PC-9 (cell line): ENCODE measurements at regions not wholly inside any gene's neighbourhood (a gene's known extent, or its start where the extent isn't known, plus 50 kb on each side); places are given as distances from the start of the nearest gene placed in this dataset.

Experiments used
- BruUV-seq: library from RNA; stranded (reverse); fragments of 400-500 nt; replicated peaks from 2 replicates; lab custom pipeline; 2021; lab: Mats Ljungman, UMichigan
- CTCF ChIA-PET: fragments of 300-600 bp; sonication (Branson Sonifier 250); formaldehyde crosslinking; loops from one replicate; lab custom pipeline; 2022; ENCODE audit warnings: antibody characterized with exemption; lab: Charles Lee
- POLR2A ChIA-PET: fragments of 300-600 bp; sonication (Branson Sonifier 250); formaldehyde crosslinking; loops from one replicate; lab custom pipeline; 2022; ENCODE audit warnings: antibody characterized with exemption; ENCODE audit not compliant: unreplicated experiment; lab: Charles Lee
- DNase-seq, 2 experiments: peaks; one replicate each; pipeline versions ENCODE4 v3.0.0 to v3.0.0-alpha.2; 2015 to 2022; ENCODE audit warnings: mixed read lengths in 1 of 2
- H2AFZ ChIP-seq: fragments of 200-600 bp; sonication (generic); 2 replicates; pipeline ENCODE4 v1.8.1; 2017; ENCODE audit warnings: antibody characterized with exemption
- H3F3A ChIP-seq: fragments of 200-600 bp; sonication (generic); 2 replicates; pipeline ENCODE4 v1.8.1; 2017; ENCODE audit warnings: antibody characterized with exemption, mild to moderate bottlenecking, low read depth; ENCODE audit not compliant: insufficient read depth
- H3K27ac ChIP-seq: fragments of 200-600 bp; sonication (generic); 2 replicates; pipeline ENCODE4 v1.6.1; 2016; ENCODE audit warnings: mixed run types
- H3K27me3 ChIP-seq: fragments of 200-600 bp; sonication (generic); 2 replicates; pipeline ENCODE4 v1.6.1; 2016; ENCODE audit warnings: low read depth, mixed run types; ENCODE audit not compliant: insufficient read depth
- H3K36me3 ChIP-seq: fragments of 200-600 bp; sonication (generic); 2 replicates; pipeline ENCODE4 v1.6.1; 2016; ENCODE audit warnings: low read depth, mixed run types
- H3K4me1 ChIP-seq: fragments of 200-600 bp; sonication (generic); replicated peaks from 2 replicates; pipeline ENCODE4 v1.6.1; 2016; ENCODE audit warnings: mixed run types; ENCODE audit not compliant: insufficient read depth
- H3K4me2 ChIP-seq: fragments of 200-600 bp; sonication (generic); 2 replicates; pipeline ENCODE4 v1.6.1; 2017; ENCODE audit warnings: mixed run types
- H3K4me3 ChIP-seq: fragments of 200-600 bp; sonication (generic); 2 replicates; pipeline ENCODE4 v1.6.1; 2016; ENCODE audit warnings: mixed run types
- H3K79me2 ChIP-seq: fragments of 200-600 bp; sonication (generic); 2 replicates; pipeline ENCODE4 v1.6.1; 2017; ENCODE audit warnings: low read depth, mixed run types
- H3K9me2 ChIP-seq: fragments of 200-600 bp; sonication (generic); 2 replicates; pipeline ENCODE4 v1.8.1; 2017; ENCODE audit warnings: mild to moderate bottlenecking; ENCODE audit not compliant: insufficient read depth
- H3K9me3 ChIP-seq: fragments of 200-600 bp; sonication (generic); 2 replicates; pipeline ENCODE4 v1.8.1; 2016; ENCODE audit warnings: low read depth; ENCODE audit not compliant: insufficient read depth
- H4K20me1 ChIP-seq: fragments of 200-600 bp; sonication (generic); 2 replicates; pipeline ENCODE4 v1.8.1; 2017; ENCODE audit not compliant: insufficient read depth
- CTCF ChIP-seq: fragments of 200-600 bp; sonication (generic); conservative IDR thresholded peaks from 2 replicates; pipeline ENCODE4 v1.6.1; 2017; ENCODE audit warnings: mixed run types, antibody characterized with exemption, mild to moderate bottlenecking, moderate library complexity
- EZH2 ChIP-seq: fragments of 200-600 bp; sonication (generic); IDR thresholded peaks from 2 replicates; pipeline ENCODE4 v1.8.0; 2017; ENCODE audit warnings: antibody characterized with exemption, low read depth
- intact Hi-C: fragments of 100-400 bp; cut with micrococcal nuclease; formaldehyde crosslinking; loops from one replicate; pipeline ENCODE4 v1.10.0; 2022; ENCODE audit not compliant: unreplicated experiment

- no peaks in the 10 kb centered on the region for H3F3A ChIP-seq
- no peaks in the 10 kb centered on the region for H3K79me2 ChIP-seq
- H3K4me1 ChIP-seq = no peaks in the 10 kb centered on the region
- no peak for DNase-seq
- ChIA-PET POLR2A (no interaction called here), CTCF (no interaction called here)
- H3K36me3 ChIP-seq = no peaks in the 10 kb centered on the region
- TF ChIP-seq CTCF = no peak
- no peak for TF ChIP-seq EZH2
- H3K9me2 ChIP-seq = no peaks in the 10 kb centered on the region
- peaks cover 83% of the 10 kb centered on the region for H3K27me3 ChIP-seq
- H3K4me2 ChIP-seq = no peak overlapping the region
- intact Hi-C loops = no loop called here
- H3K9me3 ChIP-seq = no peaks in the 10 kb centered on the region
- BruUV-seq = no TSS peak
- no peaks in the 10 kb centered on the region for H4K20me1 ChIP-seq
- H2AFZ ChIP-seq = no peak overlapping the region
- H3K27ac ChIP-seq = no peak overlapping the region
- H3K4me3 ChIP-seq = no peak overlapping the region
Measured at GRCh38 chr16:77499373-77500285, 64.8 kb upstream of the ADAMTS18 start.

- CTCF ChIA-PET = no interaction called here
- BruUV-seq = no TSS peak
- peaks cover 87% of the 10 kb centered on the region for H3K27me3 ChIP-seq
- no peak overlapping the region for H3K27ac ChIP-seq
- no peaks in the 10 kb centered on the region for H3K4me1 ChIP-seq
- no peaks in the 10 kb centered on the region for H3K36me3 ChIP-seq
- H3K79me2 ChIP-seq = no peaks in the 10 kb centered on the region
- H4K20me1 ChIP-seq = no peaks in the 10 kb centered on the region
- no peak overlapping the region for H2AFZ ChIP-seq
- no peaks in the 10 kb centered on the region for H3F3A ChIP-seq
- intact Hi-C loops = no loop called here
- POLR2A ChIA-PET = no interaction called here
- no peak for DNase-seq
- no peak overlapping the region for H3K4me2 ChIP-seq
- H3K4me3 ChIP-seq = no peak overlapping the region
- H3K9me2 ChIP-seq = no peaks in the 10 kb centered on the region
- H3K9me3 ChIP-seq = no peaks in the 10 kb centered on the region
- TF ChIP-seq EZH2 = no peak
- TF ChIP-seq CTCF = no peak
Measured at GRCh38 chr16:77500286-77500598, 65.4 kb upstream of the ADAMTS18 start.

- DNase-seq = no peak
- Histone ChIP-seq H3K79me2 (no peaks in the 10 kb centered on the region), H3K9me2 (no peaks in the 10 kb centered on the region), H4K20me1 (no peaks in the 10 kb centered on the region), H3F3A (no peaks in the 10 kb centered on the region), H3K4me2 (no peak overlapping the region), H3K27ac (no peak overlapping the region), H3K4me3 (no peak overlapping the region), H2AFZ (no peak overlapping the region), H3K9me3 (no peaks in the 10 kb centered on the region), H3K36me3 (no peaks in the 10 kb centered on the region), H3K27me3 (peaks cover 83% of the 10 kb centered on the region), H3K4me1 (no peaks in the 10 kb centered on the region)
- ChIA-PET CTCF (no interaction called here), POLR2A (no interaction called here)
- no peak for TF ChIP-seq EZH2
- no peak for TF ChIP-seq CTCF
- BruUV-seq = no TSS peak
- intact Hi-C loops = no loop called here
Measured at GRCh38 chr16:77500934-77501664, 66.3 kb upstream of the ADAMTS18 start.
